ENCODE measurements at regions not wholly inside any gene's neighbourhood (a gene's known extent, or its start where the extent isn't known, plus 50 kb on each side); places are given as distances from the start of the nearest gene placed in this dataset.
"Not testable (repeated sequence)": the region's sequence is repeated elsewhere in the genome, so short reads cannot be mapped to it uniquely, and the experiment has no call there.

DNA sequence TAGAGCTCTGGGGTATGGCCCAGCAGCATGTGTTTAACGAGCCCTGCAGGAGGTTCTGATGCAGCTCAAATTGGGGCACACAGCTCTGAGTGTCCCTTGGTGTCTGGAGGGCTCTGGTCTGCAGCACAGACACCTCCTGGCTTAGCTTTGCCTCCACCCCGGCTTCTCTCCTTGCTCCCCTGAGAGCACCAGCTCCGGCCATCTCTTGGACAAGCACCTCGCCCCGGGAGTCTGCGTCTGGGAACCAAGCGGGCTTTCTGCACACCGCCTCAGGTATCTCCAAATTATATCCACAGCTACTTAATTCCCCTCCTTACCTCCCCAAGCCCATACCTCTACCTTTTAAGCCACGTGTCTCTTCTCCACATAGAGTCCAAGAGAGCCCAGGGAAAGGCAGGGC lies 83.7 kb upstream of the IRX4 start:
- FAIRE-seq (no peak), DNase-seq (ENCODE audit: extremely low spot score, insufficient read length, low read depth) (no peak)

DNA sequence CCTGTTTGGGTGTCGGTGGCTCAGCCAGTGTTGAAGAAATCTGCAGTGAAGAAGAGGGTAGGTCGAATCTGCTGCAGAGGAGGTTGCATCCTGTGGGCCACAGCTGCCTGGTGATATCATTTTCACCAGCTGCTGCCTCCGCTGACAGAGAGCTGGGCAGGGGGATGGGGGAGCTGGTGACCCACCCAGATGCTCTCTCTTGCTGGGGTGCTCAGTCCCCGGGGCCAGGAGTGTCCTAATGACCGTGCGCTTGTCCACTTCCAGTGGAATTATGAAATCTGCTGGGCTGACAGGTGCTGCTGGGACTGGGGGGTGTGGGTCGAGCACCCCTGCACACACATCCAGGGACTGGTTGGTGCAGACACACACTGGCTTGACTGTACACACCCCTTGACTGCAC lies 83.2 kb upstream of the IRX4 start:
- no peak for FAIRE-seq
- no peak for DNase-seq (ENCODE audit: extremely low spot score, insufficient read length, low read depth)

DNA sequence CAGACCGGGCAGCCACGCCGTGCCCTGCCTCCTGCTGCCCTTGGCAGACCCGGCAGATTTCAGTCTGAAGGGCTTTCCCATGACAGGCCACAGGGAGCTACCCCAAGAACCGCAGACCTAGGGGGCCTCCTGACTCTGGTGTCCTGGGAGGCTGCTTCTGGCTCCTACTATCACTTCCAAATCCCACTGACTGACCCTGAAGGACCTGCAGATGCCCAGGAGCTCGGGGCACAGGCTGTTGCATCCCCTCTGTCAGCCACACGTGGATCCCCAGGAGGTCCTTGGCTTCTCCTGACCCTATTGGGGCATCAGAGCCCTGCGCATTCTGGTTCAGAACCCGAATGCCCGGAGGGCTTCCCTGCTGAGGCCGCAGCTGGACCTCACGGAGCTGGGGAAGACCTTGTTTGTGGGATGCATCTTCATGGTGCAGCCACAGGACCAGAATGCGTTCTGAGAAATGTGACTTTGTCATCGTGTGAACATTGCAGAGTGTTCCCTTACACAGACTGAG lies 81.3 kb upstream of the IRX4 start:
- DNase-seq (ENCODE audit: extremely low spot score, insufficient read length, low read depth) (no peak), FAIRE-seq (no peak)

DNA sequence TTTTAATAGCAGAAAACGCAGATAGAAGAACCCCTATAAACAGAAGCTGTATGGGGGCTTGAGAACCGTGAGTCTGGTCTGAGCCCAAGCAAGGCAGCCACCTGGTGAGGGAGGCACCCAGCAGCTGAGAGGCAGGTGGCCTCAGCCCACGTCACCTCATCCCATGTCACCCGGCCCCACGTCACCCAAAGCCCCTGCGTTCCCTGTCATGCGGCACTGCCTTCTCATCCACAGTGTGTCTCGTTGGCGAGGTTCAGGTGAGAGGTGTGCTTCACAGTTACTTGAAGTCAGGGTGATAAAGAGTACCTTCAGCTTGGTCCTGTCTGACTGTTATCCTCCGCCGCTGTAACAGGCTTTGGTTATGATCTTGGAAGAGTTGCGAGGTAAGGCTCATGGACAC lies 80.6 kb upstream of the IRX4 start:
- FAIRE-seq (no peak), DNase-seq (ENCODE audit: extremely low spot score, insufficient read length, low read depth) (no peak)

DNA sequence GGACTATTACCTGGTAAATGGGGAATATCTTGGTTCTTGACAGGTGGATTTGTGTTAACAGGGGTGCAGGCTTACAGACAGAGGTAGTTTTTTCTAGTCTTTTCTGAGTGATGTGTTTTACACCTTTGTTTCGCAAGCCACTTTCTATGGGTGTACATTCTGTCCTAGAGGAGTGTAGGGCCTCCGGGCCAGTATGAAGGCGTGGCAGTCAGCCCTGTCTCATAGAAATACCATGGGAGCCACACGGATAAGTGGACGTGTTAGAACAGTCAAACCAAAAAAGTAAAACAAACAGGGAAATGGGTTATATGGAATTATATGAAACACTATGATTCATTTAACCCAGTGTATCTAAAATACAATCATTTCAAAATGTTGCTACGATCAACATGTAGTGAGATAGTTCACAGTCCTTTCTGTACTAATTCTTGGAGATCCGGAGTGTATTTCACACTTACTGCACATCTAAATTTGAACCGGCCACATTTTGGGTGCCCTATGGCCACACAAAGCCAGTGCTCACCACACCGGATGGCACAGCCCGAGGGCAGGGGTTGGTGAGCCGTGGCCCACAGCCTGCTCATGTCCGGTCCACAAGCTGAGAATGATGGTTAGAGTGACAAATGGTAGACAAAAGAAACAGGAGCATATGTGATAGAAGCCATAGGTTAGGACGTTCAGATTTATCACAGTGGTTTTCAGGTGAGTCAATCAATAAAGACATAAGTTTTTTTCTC lies 80.1 kb upstream of the IRX4 start:
- FAIRE-seq = no peak

DNA sequence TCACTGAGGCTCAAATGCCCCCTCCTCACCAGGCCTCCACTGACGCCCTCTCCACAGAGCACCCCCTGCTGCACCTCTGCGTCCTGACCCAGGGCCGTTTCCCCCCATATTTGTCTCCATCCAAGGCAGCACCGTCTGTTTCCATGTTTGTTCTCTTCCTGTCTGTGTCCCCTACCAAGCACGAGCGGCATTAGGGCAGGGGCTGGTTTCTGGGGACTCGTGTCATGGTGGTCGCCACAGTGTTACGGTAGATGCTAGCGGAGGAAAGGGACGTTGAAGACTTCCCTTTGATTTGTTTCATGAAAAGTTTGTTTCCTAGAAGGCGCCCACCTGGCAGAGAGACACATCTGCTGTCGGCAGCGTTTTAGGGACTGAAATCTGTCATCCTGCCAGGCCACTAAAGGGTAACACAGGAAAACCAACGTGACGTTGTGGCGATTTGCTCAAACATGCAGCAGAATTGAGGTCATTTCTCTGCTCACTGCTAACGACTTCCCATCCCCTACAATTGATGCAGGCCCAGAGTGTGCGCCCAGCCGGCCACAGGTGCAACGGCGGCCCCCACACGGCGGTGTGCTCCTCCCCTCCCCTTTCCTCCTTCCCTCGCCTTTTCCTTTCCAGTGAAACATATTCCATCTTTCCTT lies 79.3 kb upstream of the IRX4 start:
- DNase-seq (ENCODE audit: extremely low spot score, insufficient read length, low read depth) = no peak
- no peak for FAIRE-seq

More for the DNA sequence above, 80.1 kb upstream of the IRX4 start:
- DNase-seq (ENCODE audit: extremely low spot score, insufficient read length, low read depth) = no peak

DNA sequence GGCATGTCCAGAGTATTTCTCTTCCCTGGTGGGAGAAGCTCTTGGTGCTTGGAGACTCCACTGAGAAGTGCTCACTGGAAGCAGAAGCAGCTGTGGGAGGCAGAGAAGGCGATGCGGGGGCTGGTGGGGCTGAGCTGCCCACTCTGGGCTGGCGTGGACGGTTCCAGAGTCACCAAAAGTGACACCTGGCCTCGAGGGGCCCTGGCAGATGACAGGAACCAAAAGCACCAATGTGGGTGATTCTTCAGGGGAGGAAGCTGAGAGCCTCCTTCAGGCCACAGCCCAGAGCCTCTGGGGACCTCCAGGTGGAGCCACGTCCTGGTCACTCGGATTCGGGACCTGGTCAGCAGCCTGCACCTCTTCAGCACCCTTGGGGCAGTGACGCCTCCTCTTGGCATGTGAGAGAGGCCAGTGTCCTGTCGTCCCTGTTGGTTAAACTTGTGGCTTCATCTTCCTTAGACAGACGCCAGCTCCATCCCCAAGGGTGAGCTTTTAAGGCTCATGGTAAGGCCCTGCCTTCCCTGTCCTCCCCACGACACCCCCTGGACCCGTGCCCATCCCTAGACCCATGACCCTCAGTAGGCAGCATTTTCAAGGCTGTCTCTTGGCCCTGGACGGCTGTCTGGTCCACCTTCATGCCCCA lies 78.7 kb upstream of the IRX4 start:
- DNase-seq (ENCODE audit: extremely low spot score, insufficient read length, low read depth) (no peak), FAIRE-seq (no peak)

DNA sequence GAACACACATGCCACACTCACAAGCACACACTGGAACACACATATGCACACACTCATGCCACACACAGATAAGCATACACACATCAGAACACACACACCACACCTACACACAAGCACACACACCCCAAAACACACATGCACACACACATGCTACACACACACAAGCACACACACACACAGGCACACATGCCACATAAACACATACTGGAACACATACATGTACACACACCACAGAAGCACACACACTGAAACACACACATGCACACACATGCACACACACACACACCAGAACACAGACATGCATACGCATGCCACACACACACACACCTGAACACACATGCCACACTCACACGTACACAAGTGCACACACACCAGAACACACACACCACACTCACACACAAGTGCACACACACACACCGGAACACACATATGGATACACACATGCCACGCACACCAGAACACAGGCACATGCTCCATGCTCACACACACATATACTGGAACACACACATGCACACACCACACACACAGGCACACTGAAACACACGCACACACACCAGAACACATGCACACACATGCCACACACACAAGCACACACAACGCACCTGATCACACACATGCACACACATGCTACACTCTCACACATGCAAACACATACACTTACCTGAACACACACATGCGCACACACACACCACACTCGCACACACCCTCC lies 78.0 kb upstream of the IRX4 start:
- no peak for DNase-seq (ENCODE audit: extremely low spot score, insufficient read length, low read depth)
- FAIRE-seq = no peak

DNA sequence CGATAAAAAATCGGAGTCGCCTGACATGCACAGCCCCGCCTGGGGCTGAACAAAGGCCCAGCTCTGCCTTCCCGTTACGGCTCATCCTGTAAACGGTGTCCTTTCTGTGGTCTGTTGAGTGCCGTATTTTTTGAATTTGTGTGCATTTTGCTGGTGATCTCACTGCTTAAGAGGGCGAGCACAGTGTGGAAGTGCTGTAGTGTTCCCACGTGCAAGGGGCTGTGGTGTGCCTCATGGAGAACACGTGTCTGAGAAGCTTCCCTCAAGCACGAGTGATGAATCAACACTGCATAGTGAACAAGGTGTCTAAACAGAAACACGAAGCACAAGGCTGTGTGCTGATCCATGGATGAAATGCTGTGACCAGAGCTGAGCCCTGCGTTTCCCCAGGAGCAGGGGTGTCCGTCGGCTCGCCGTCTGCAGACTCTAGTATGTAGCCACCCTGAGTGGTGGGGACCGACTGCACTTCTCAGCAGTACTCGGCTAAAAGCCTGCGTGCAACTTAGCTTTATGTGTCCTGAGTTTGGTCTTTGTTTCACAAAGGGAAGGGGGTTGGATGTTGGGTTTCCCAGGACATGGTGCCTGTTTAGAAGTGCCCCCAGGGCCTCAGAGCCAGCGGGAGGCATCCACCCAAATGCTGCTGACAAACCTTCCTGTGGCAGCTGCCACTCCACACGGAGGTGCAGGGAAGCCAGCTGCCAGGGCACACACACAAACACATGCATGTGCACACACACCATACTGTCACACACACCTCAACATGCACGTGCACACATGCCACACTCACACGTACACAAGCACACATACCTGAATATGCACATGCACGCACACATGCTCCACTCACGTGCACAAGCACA lies 77.2 kb upstream of the IRX4 start:
- no peak for DNase-seq (ENCODE audit: extremely low spot score, insufficient read length, low read depth)
- FAIRE-seq = no peak

DNA sequence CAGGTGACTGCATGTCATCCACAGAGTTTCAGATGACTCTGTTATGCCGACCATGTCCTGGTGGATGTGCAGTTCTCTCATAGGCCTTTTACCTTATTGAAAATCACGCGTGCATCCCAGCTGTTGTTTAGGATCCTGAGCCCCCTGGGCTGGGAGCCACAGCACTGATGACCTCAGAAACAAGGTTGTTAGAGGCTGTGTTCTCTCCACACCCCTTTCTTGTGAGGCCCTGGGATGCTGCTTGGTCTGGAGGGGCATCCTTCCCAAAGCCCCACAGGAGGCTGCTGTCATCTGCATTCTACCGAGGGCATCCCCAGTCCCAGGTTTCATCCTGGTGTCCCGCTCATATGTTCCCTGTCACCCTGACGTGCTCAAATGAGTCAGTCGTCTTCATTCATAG lies 76.5 kb upstream of the IRX4 start:
- no peak for DNase-seq (ENCODE audit: extremely low spot score, insufficient read length, low read depth)
- no peak for FAIRE-seq

DNA sequence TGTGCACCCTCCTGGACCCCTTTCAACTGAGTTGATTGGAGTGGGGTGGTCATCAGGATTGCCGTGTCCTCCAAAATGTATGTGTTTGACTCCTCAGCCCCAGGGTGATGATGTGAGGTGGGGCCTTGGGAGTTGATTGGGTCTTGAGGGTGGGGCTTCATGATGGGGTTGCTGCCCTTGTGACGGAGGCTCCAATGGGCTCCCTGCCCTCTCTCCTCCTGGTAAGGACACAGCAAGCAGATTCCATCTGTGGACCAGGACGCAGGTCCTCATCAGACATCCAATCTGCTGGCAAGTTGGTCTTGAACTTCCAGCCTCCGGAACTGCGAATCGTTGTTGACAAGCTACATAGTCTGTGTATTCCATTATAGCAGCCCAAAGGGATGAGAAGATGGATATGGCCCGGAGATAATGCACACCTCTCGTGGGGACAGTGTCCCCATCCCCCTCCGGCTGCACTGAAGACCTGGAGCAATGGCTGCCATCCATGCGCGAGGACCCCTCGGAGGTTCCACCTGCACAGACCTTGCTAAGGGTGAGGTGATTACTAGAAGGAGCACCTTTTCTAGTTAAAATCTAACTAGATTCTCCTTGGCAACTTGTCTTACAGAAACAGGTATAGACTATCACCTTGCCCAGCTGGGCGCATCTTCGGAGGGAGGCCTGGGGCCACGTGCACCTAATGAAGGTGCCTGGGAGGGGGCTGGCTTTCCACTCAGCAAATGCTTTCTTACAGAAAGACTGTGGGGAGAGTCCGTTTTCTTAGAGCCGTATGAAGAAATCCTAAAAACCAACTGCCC lies 75.7 kb upstream of the IRX4 start:
- FAIRE-seq (no peak), DNase-seq (ENCODE audit: extremely low spot score, insufficient read length, low read depth) (no peak)

DNA sequence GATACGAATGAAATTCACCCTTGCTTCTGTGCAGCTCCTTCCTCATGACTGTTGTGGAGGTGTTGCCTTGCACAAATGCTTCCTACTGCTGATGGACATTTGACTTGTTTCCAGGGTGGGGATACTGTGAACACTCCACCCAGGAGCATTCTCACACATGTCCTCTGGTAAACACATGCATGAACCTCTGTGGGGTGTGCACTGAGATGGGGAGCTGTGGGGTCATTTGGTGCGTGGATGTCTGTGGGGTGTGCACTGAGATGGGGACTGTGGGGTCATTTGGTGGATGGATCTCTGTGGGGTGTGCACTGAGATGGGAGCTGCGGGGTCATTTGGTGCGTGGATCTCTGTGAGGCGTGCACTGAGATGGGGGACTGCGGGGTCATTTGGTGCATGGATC lies 72.9 kb upstream of the IRX4 start:
- no peak for FAIRE-seq

DNA sequence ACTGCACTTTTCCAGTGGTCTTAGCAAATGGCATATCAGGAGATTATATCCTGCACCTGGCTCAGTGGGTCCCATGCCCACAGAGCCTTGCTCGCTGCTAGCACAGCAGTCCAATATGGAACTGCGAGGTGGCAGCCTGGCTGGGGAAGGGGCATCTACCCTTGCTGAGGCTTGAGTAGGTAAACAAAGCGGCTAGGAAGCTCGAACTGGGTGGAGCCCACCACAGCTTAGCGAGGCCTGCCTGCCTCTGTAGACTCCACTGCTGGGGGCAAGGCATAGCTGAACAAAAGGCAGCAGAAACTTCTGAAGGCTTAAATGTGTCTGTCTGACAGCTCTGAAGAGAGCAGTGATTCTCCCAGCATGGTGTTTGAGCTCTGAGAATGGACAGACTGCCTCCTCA lies 71.0 kb upstream of the IRX4 start:
- not testable (repeated sequence) for DNase-seq (ENCODE audit: extremely low spot score, insufficient read length, low read depth); FAIRE-seq

More for the DNA sequence above, 72.9 kb upstream of the IRX4 start:
- DNase-seq (ENCODE audit: extremely low spot score, insufficient read length, low read depth) = no peak

DNA sequence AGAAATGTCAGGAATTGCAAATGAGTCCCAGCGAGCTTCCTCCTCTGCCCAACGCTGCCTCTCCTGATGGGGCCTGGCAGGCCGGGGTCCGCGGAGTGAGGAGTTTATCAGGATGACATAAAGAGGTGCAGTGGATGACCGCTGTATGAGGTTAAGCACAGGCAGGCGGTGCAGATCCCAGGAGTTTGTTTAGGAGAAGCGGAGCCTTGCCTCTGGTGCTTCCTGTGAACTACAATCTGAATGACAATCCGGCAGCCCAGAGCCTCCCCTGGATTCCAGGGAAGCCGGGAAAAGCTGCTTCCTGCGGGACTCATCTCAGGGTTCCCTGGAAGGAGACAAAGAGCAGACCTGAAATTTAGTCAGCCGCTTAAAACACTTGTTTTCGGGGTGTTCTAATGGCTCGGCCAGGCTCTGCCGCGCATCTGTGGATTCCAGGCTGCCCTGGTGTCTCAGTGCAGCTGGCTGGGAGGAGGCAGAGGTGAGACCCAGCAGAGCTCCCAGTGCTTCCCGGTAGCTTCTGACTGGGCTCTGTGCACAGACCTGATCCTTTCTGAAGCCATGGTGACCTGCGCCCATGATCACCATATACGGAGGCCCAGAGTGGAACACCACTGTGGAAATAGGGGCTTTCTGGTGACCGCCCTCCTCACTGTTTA lies 69.8 kb upstream of the IRX4 start:
- FAIRE-seq = no peak
- DNase-seq (ENCODE audit: extremely low spot score, insufficient read length, low read depth) = no peak

DNA sequence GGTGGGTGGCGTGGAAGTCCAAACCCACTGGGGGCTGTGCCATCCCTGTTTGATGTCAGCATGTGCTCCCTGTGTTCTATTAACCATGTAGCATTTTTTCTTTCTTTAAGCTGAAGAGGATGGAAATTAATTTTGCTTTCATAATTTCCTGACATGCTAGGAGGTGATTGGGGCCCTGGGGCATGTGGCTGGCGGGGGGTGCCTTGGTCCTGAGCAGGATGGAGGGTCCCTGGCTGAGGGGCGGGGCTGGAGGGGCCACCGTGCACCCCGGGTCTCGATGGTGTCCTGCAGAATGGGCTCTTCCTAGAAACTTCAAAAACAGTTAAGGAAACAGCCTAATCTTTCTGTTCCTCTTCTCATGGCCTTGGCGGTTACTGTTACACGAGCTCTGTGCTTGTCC lies 69.3 kb upstream of the IRX4 start:
- FAIRE-seq = no peak
- no peak for DNase-seq (ENCODE audit: extremely low spot score, insufficient read length, low read depth)

DNA sequence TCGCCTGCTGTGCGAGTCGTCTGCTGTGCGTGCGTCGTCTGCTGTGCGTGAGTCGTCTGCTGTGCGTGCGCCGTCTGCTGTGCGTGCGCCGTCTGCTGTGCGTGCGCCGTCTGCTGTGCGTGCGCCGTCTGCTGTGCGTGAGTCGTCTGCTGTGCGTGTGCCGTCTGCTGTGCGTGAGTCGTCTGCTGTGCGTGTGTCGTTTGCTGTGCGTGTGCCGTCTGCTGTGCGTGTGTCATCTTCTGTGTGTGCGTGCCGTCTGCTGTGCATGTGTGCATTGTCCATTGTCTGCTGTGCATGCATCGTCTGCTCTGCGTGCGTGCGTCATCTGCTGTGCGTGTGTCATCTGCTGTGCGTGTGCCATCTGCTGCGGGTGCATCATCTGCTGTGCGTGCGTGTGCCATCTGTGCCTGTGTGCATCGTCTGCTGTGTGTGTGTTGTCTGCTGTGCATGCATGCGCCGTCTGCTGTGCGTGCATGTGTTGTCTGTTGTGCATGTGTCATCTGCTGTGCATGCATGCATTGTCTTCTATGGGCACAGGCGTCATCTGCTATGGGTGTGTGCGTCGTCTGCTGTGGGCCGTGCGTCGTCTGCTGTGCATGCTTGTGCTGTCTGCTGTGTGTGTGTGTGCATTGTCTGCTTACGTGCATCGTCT lies 68.6 kb upstream of the IRX4 start:
- FAIRE-seq = no peak
- no peak for DNase-seq (ENCODE audit: extremely low spot score, insufficient read length, low read depth)

DNA sequence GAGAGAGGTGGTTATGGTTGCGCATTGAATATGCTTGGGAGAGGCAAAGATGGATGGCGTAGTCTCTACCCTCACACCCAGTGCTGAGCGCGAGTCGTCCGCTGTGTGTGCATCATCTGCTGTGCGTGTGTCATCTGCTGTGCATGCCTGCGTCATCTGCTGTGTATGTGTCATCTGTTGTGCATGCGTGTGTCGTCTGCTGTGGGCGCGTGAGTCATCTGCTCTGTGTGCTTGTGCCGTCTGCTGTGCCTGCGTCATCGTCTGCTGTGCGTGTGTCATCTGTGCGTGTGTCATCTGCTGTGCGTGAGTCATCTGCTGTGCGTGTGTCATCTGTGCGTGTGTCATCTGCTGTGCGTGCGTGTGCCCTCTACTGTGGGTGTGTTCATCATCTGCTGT lies 68.0 kb upstream of the IRX4 start:
- FAIRE-seq (no peak), DNase-seq (ENCODE audit: extremely low spot score, insufficient read length, low read depth) (no peak)

DNA sequence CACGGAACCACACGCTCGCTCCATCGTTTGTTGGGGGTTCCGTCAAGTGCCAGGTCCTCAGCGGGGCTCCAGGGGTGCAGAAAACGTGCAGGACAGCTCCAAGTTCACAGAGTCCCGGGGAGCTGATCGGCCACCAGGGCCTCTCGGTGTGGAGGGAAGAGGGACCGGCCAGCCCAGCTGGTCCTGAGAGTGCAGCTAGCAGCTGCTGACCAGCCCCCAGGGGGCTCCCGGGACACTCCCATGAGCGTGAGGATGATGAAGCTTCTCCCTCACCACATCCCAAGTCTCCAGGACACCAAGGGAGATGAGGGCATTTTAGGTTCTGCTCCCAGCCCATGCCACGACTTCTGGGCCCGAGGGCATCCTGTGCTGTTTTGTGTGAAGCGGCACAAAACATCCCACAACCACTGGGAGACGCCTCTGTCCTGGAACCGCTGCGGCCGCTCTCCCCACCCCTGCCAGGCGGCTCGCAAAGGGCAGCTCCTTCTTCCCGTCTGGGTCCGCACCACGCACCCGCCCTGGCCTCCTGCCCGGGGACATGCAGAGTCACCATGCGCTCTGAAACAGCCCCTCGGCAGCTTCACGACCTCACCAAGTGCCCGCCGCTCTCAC lies 67.5 kb upstream of the IRX4 start:
- no peak for FAIRE-seq
- DNase-seq (ENCODE audit: extremely low spot score, insufficient read length, low read depth) = no peak

Measured in GM18507 (cell line).